B cell (primary cell): ENCODE measurements at regions not wholly inside any gene's neighbourhood (a gene's known extent, or its start where the extent isn't known, plus 50 kb on each side); places are given as distances from the start of the nearest gene placed in this dataset.

Experiments
- ATAC-seq: fragments of 200-7000 bp; cut with Tn5 transposase; one replicate; pipeline ENCODE4 v1.10.0; 2021; ENCODE audit warnings: low read depth, mild to moderate bottlenecking, moderate number of reproducible peaks, moderate library complexity
- CTCF ChIA-PET: fragments of 350-600 bp; sonication (Branson Sonifier 250); formaldehyde crosslinking; loops from one replicate; lab custom pipeline; 2021; ENCODE audit warnings: antibody characterized with exemption, inconsistent platforms; lab: Charles Lee
- POLR2A ChIA-PET: fragments of 350-600 bp; sonication (Branson Sonifier 250); formaldehyde crosslinking; loops from one replicate; lab custom pipeline; 2021; ENCODE audit warnings: antibody characterized with exemption; lab: Charles Lee
- DNase-seq: peaks from one replicate; pipeline ENCODE4 v3.0.0; 2013
- H2AFZ ChIP-seq: 2 replicates; pipeline ENCODE4 v1.6.1; 2012; ENCODE audit warnings: mild to moderate bottlenecking, low read depth, low read length; ENCODE audit not compliant: insufficient read depth, poor library complexity, severe bottlenecking
- H3K27ac ChIP-seq, 2 donors: 1 replicate in 1 of 2; 2 replicates in 1 of 2; pipeline ENCODE4 v1.5.1; 2012 to 2013; ENCODE audit warnings: low read length in 2 of 2, mild to moderate bottlenecking in 2 of 2, moderate library complexity in 1 of 2
- H3K27me3 ChIP-seq, 4 experiments: fragments of 200-600 bp in 1 of 4; sonication (generic) in 1 of 4; replicated peaks in 1 of 4; 1 replicate in 2 of 4; 2 replicates in 2 of 4; pipeline versions ENCODE4 v1.6.1 to v1.7.0; 2013 to 2016; ENCODE audit warnings: low read length in 3 of 4, mild to moderate bottlenecking in 2 of 4, mixed read lengths in 1 of 4, moderate library complexity in 1 of 4; ENCODE audit not compliant: insufficient read depth in 4 of 4, control insufficient read depth in 3 of 4; ENCODE audit errors: control extremely low read depth in 1 of 4
- H3K36me3 ChIP-seq, 2 experiments: replicated peaks in 1 of 2; 1 replicate in 1 of 2; 2 replicates in 1 of 2; pipeline versions ENCODE4 v1.6.1 to v1.7.1; 2013; ENCODE audit warnings: low read length in 1 of 2; ENCODE audit not compliant: insufficient read depth in 2 of 2, control insufficient read depth in 1 of 2; ENCODE audit errors: control extremely low read depth in 1 of 2, extremely low read depth in 1 of 2
- H3K4me1 ChIP-seq, 2 donors: fragments of 200-600 bp in 1 of 2; sonication (generic) in 1 of 2; 1 replicate in 1 of 2; 2 replicates in 1 of 2; pipeline versions ENCODE4 v1.5.1 to v1.6.1; 2013 to 2017; ENCODE audit warnings: low read length in 2 of 2; ENCODE audit not compliant: control insufficient read depth in 2 of 2, insufficient read depth in 2 of 2
- H3K4me2 ChIP-seq: replicated peaks from 2 replicates; pipeline ENCODE3; 2012; ENCODE audit warnings: mild to moderate bottlenecking, low read depth, low read length; ENCODE audit not compliant: poor library complexity, severe bottlenecking
- H3K4me3 ChIP-seq, 5 experiments: fragments of 200-600 bp in 1 of 5; sonication (generic) in 1 of 5; 1 replicate in 3 of 5; 2 replicates in 2 of 5; pipeline versions ENCODE4 v1.5.1 to v1.7.0; 2011 to 2016; ENCODE audit warnings: low read length in 4 of 5, mild to moderate bottlenecking in 4 of 5, low read depth in 2 of 5, control low read depth in 1 of 5, moderate library complexity in 1 of 5; ENCODE audit not compliant: insufficient read depth in 1 of 5; ENCODE audit errors: control extremely low read depth in 1 of 5, extremely low read depth in 1 of 5
- H3K79me2 ChIP-seq: fragments of 200-600 bp; sonication (generic); one replicate; pipeline ENCODE4 v1.6.0; 2016; ENCODE audit warnings: low read length; ENCODE audit not compliant: control insufficient read depth, insufficient read depth
- H3K9ac ChIP-seq: fragments of 200-600 bp; sonication (generic); 2 replicates; pipeline ENCODE4 v1.6.1; 2017; ENCODE audit warnings: mild to moderate bottlenecking, low read length, moderate library complexity
- H3K9me3 ChIP-seq, 3 donors: one replicate each; pipeline versions ENCODE4 v1.6.1 to v1.7.1; 2013; ENCODE audit warnings: low read length in 2 of 3; ENCODE audit not compliant: control insufficient read depth in 2 of 3, insufficient read depth in 1 of 3; ENCODE audit errors: control extremely low read depth in 1 of 3
- H4K20me1 ChIP-seq: 2 replicates; pipeline ENCODE4 v1.6.0; 2012; ENCODE audit warnings: mild to moderate bottlenecking, low read length; ENCODE audit not compliant: insufficient read depth, control insufficient read depth, poor library complexity, severe bottlenecking
- H3K27ac Mint-ChIP-seq: one replicate; pipeline ENCODE4 v1.8.0; 2021; ENCODE audit warnings: mixed read lengths
- H3K27me3 Mint-ChIP-seq: one replicate; pipeline ENCODE4 v1.8.0; 2021; ENCODE audit warnings: mixed read lengths
- H3K4me1 Mint-ChIP-seq: one replicate; pipeline ENCODE4 v1.8.0; 2021; ENCODE audit warnings: mixed read lengths
- H3K4me3 Mint-ChIP-seq: one replicate; pipeline ENCODE4 v1.8.0; 2021; ENCODE audit warnings: mixed read lengths
- H3K9me3 Mint-ChIP-seq: one replicate; pipeline ENCODE4 v1.8.0; 2022; ENCODE audit warnings: mixed read lengths; ENCODE audit not compliant: insufficient read depth
- EZH2 ChIP-seq: IDR thresholded peaks from 2 replicates; pipeline ENCODE4 v1.6.1; 2012; ENCODE audit warnings: borderline replicate concordance, low read depth, mild to moderate bottlenecking, moderate library complexity, low read length; ENCODE audit not compliant: insufficient read depth, poor library complexity, severe bottlenecking
- WGBS: methylation state at CpG from one replicate; pipeline ENCODE4 v1.1.5; 2013; ENCODE audit warnings: missing lambda C conversion rate; ENCODE audit not compliant: insufficient coverage; 5-methylcytosine and 5-hydroxymethylcytosine counted together
- intact Hi-C: fragments of 100-400 bp; cut with micrococcal nuclease; formaldehyde crosslinking; loops from one replicate; pipeline ENCODE4 v1.10.0; 2022
- TF ChIP-seq, protein P1 (sequence below): fragments of 200-600 bp; IDR thresholded peaks from one replicate; pipeline ENCODE4 v1.8.0; 2022; ENCODE audit warnings: antibody characterized with exemption, mild to moderate bottlenecking

- 51% methylated on average over 3 of the region's 6 CpGs for WGBS
- intact Hi-C loops: no loop called here
These were observed 475.2 kb upstream of the IL12A start for GRCh38 chr3:159513444-159513843.

DNA sequence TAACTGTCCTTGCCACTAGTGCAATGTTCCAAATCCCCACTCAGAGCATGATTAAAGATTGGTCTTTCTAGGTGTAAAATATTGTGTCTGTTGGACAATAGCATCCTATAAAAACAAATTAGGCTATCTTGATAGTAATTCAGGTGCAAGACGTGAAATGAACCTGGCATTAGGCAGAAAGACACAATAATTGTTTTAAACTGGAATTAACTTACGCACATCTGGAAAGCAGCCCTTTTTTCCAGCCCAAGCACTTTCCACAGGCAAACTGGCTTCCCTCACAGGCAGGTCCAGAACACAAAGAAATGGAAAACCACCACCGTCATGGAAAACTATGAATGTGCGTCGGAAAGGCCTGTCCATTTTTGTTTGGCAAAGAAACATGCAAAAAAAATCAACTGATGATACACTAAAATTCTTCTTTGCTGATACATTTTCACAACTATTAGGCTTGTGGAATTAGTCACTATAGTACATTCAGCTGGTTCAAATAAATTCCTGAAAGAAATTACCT, 474.7 kb upstream of the IL12A start:
- no peaks in the 10 kb centered on the region for H3K27me3 Mint-ChIP-seq
- no peak overlapping the region for H3K27ac ChIP-seq
- H3K27ac Mint-ChIP-seq: no peak overlapping the region
- no peaks in the 10 kb centered on the region for H3K4me1 ChIP-seq
- H3K9me3 ChIP-seq: peaks cover 0 to 6% (median 0%) of the 10 kb centered on the region in 3 donors
- TF ChIP-seq, protein P1, sequence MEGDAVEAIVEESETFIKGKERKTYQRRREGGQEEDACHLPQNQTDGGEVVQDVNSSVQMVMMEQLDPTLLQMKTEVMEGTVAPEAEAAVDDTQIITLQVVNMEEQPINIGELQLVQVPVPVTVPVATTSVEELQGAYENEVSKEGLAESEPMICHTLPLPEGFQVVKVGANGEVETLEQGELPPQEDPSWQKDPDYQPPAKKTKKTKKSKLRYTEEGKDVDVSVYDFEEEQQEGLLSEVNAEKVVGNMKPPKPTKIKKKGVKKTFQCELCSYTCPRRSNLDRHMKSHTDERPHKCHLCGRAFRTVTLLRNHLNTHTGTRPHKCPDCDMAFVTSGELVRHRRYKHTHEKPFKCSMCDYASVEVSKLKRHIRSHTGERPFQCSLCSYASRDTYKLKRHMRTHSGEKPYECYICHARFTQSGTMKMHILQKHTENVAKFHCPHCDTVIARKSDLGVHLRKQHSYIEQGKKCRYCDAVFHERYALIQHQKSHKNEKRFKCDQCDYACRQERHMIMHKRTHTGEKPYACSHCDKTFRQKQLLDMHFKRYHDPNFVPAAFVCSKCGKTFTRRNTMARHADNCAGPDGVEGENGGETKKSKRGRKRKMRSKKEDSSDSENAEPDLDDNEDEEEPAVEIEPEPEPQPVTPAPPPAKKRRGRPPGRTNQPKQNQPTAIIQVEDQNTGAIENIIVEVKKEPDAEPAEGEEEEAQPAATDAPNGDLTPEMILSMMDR: no peak
- no peak for TF ChIP-seq EZH2
- ChIA-PET POLR2A (no interaction called here), CTCF (no interaction called here)
- no peaks in the 10 kb centered on the region for H3K36me3 ChIP-seq
- H3K4me3 Mint-ChIP-seq: no peak overlapping the region
- H3K4me3 ChIP-seq: no peak overlapping the region
- intact Hi-C loops: no loop called here
- H3K4me1 Mint-ChIP-seq: no peaks in the 10 kb centered on the region
- no peak overlapping the region for H3K9ac ChIP-seq
- no peaks in the 10 kb centered on the region for H3K27me3 ChIP-seq
- H3K79me2 ChIP-seq: no peaks in the 10 kb centered on the region
- ATAC-seq: no peak
- no peak overlapping the region for H2AFZ ChIP-seq
- no peak for DNase-seq
- WGBS: 100% methylated on average over 1 of the region's 5 CpGs
- H3K4me2 ChIP-seq: no peak overlapping the region
- no peaks in the 10 kb centered on the region for H4K20me1 ChIP-seq
- H3K9me3 Mint-ChIP-seq: no peaks in the 10 kb centered on the region

More at GRCh38 chr3:159513444-159513843, 475.2 kb upstream of the IL12A start:
- DNase-seq (no peak), ATAC-seq (no peak)
- Histone ChIP-seq H3K36me3 (no peaks in the 10 kb centered on the region), H3K4me3 (no peak overlapping the region), H3K9ac (no peak overlapping the region), H3K27ac (no peak overlapping the region), H3K27me3 (no peaks in the 10 kb centered on the region), H3K9me3 (peaks cover 0 to 6% (median 0%) of the 10 kb centered on the region in 3 donors), H4K20me1 (no peaks in the 10 kb centered on the region), H2AFZ (no peak overlapping the region), H3K4me2 (no peak overlapping the region), H3K79me2 (no peaks in the 10 kb centered on the region), H3K4me1 (no peaks in the 10 kb centered on the region)
- Mint-ChIP-seq H3K27me3 (no peaks in the 10 kb centered on the region), H3K4me3 (no peak overlapping the region), H3K27ac (no peak overlapping the region), H3K4me1 (no peaks in the 10 kb centered on the region), H3K9me3 (no peaks in the 10 kb centered on the region)
- TF ChIP-seq, protein P1: no peak
- TF ChIP-seq EZH2: no peak
- ChIA-PET CTCF (no interaction called here), POLR2A (no interaction called here)
